Ectodermal cell (in vitro differentiated cells): ENCODE measurements at regions not wholly inside any gene's neighbourhood (a gene's known extent, or its start where the extent isn't known, plus 50 kb on each side); places are given as distances from the start of the nearest gene placed in this dataset.

Experiments used
- H3K27ac ChIP-seq: 2 replicates; pipeline ENCODE4 v1.7.0; 2013; ENCODE audit warnings: mild to moderate bottlenecking, low read depth, low read length; ENCODE audit not compliant: insufficient read depth, poor library complexity, severe bottlenecking
- H3K27me3 ChIP-seq: 2 replicates; pipeline ENCODE4 v1.7.0; 2013; ENCODE audit warnings: mild to moderate bottlenecking, low read length; ENCODE audit not compliant: insufficient read depth, control insufficient read depth, poor library complexity, severe bottlenecking
- H3K36me3 ChIP-seq: one replicate; pipeline ENCODE4 v1.7.0; 2013; ENCODE audit warnings: low read length; ENCODE audit not compliant: control insufficient read depth, insufficient read depth
- H3K4me1 ChIP-seq: one replicate; pipeline ENCODE4 v1.7.0; 2013; ENCODE audit warnings: low read length; ENCODE audit not compliant: control insufficient read depth, insufficient read depth
- H3K4me3 ChIP-seq: 2 replicates; pipeline ENCODE4 v1.7.0; 2013; ENCODE audit warnings: low read depth, low read length, control low read depth; ENCODE audit not compliant: insufficient read depth
- H3K9me3 ChIP-seq: 2 replicates; pipeline ENCODE4 v1.7.0; 2013; ENCODE audit warnings: mild to moderate bottlenecking, low read length, moderate library complexity; ENCODE audit not compliant: control insufficient read depth
- whole genome bisulfite sequencing, 2 experiments: methylation state at CpG; one replicate each; pipeline ENCODE4 v1.1.7; 2013; ENCODE audit warnings: missing lambda C conversion rate in 2 of 2; 5-methylcytosine and 5-hydroxymethylcytosine counted together

DNA sequence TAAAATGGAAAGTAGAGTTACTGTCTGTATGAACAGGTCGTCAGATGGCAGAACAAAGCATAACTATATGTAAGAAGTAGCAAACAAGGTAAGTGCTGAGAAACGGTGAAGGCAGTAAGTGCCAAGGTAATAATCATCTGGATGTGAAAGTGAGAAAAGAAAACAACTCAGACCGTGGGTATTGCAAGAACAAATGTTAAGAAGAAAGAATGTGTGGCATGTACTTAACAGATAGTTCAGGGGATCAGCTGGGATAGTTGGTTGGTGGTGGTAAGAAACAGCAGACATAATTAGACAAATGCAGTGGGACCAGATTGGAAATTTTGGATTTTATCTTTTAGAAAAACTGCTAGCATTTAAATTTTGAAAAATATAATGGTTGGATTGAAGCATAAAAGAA, 375.8 kb upstream of the NXPH2 start:
- Histone ChIP-seq H3K9me3 (no peaks in the 10 kb centered on the region), H3K27ac (no peak overlapping the region), H3K4me3 (no peak overlapping the region), H3K27me3 (no peaks in the 10 kb centered on the region), H3K36me3 (no peaks in the 10 kb centered on the region), H3K4me1 (peaks cover 8% of the 10 kb centered on the region)
- 61 to 64% methylated on average over 3 of the region's 3 CpGs for WGBS, 2 experiments

GRCh38 chr2:139142252-139142880, 362.2 kb upstream of the NXPH2 start:
- no peaks in the 10 kb centered on the region for H3K4me1 ChIP-seq
- H3K9me3 ChIP-seq = no peaks in the 10 kb centered on the region
- no peak overlapping the region for H3K4me3 ChIP-seq
- 55 to 62% methylated on average over 2 of the region's 2 CpGs for WGBS, 2 experiments
- no peaks in the 10 kb centered on the region for H3K36me3 ChIP-seq
- no peak overlapping the region for H3K27ac ChIP-seq
- no peaks in the 10 kb centered on the region for H3K27me3 ChIP-seq

DNA sequence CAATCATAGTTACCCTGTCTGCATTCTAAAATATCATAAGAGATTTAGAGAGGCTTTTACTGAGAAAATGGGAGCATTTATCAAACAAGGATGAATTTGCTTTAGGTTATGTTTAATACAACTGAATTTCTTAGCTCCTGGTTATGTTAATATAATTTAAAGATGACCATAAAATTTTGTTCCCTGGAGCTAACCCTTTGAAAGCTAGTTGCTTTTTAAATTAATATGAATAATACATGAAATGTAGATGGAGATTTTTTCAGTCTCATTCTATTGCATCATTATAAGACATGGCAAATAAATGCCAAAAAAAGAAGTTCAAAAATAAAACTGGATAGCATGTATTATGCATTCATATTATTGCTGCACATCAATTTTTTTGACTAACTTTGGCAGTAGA, 344.1 kb upstream of the NXPH2 start:
- Histone ChIP-seq H3K27me3 (no peaks in the 10 kb centered on the region), H3K4me1 (no peaks in the 10 kb centered on the region), H3K36me3 (no peaks in the 10 kb centered on the region), H3K4me3 (no peak overlapping the region), H3K9me3 (no peaks in the 10 kb centered on the region), H3K27ac (no peak overlapping the region)

GRCh38 chr2:139123795-139124194, 343.6 kb upstream of the NXPH2 start:
- Histone ChIP-seq H3K27me3 (no peaks in the 10 kb centered on the region), H3K9me3 (no peaks in the 10 kb centered on the region), H3K4me1 (no peaks in the 10 kb centered on the region), H3K4me3 (no peak overlapping the region), H3K27ac (no peak overlapping the region), H3K36me3 (no peaks in the 10 kb centered on the region)
- 92% methylated on average over 1 of the region's 1 CpG for WGBS, 2 experiments

GRCh38 chr2:139122711-139123158, 342.5 kb upstream of the NXPH2 start:
- Histone ChIP-seq H3K36me3 (no peaks in the 10 kb centered on the region), H3K27ac (no peak overlapping the region), H3K4me1 (no peaks in the 10 kb centered on the region), H3K4me3 (no peak overlapping the region), H3K9me3 (no peaks in the 10 kb centered on the region), H3K27me3 (no peaks in the 10 kb centered on the region)
- 71 to 75% methylated on average over 7 of the region's 7 CpGs for WGBS, 2 experiments

GRCh38 chr2:139099721-139100120, 319.5 kb upstream of the NXPH2 start:
- Histone ChIP-seq H3K27me3 (no peaks in the 10 kb centered on the region), H3K4me1 (no peaks in the 10 kb centered on the region), H3K36me3 (no peaks in the 10 kb centered on the region), H3K9me3 (no peaks in the 10 kb centered on the region), H3K4me3 (no peak overlapping the region), H3K27ac (no peak overlapping the region)
- WGBS, 2 experiments = no CpG with 5 or more reads among the region's 1 CpG

GRCh38 chr2:139098961-139099360, 318.8 kb upstream of the NXPH2 start:
- H3K36me3 ChIP-seq = no peaks in the 10 kb centered on the region
- H3K4me1 ChIP-seq = no peaks in the 10 kb centered on the region
- H3K27ac ChIP-seq = no peak overlapping the region
- no peaks in the 10 kb centered on the region for H3K9me3 ChIP-seq
- H3K27me3 ChIP-seq = no peaks in the 10 kb centered on the region
- H3K4me3 ChIP-seq = no peak overlapping the region
- 82 to 98% methylated on average over 2 of the region's 2 CpGs for WGBS, 2 experiments

GRCh38 chr2:139083121-139083520, 302.9 kb upstream of the NXPH2 start:
- Histone ChIP-seq H3K27ac (no peak overlapping the region), H3K9me3 (no peaks in the 10 kb centered on the region), H3K4me3 (no peak overlapping the region), H3K27me3 (no peaks in the 10 kb centered on the region), H3K36me3 (no peaks in the 10 kb centered on the region), H3K4me1 (no peaks in the 10 kb centered on the region)

DNA sequence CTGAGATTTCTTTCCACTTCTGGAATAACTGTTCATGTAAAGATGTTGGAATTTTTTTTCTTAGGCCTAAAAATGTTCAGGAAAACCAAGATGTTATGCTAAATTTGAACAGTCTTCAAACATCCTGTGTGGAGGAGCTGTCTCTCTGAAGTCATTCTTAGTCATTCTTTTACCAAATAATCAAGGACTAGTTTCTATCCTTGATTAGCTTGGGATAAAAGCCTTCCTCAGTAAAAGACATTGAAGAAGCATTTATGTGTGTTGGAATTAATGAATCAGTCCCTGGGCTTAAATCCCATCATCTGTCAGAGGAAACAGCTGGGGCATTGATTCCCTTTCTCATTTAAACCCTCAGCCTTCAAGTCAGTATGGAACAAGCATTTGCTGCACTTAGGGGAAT, 300.1 kb upstream of the NXPH2 start:
- no peaks in the 10 kb centered on the region for H3K4me1 ChIP-seq
- no peak overlapping the region for H3K4me3 ChIP-seq
- no peak overlapping the region for H3K27ac ChIP-seq
- no peaks in the 10 kb centered on the region for H3K27me3 ChIP-seq
- no peaks in the 10 kb centered on the region for H3K36me3 ChIP-seq
- no peaks in the 10 kb centered on the region for H3K9me3 ChIP-seq

DNA sequence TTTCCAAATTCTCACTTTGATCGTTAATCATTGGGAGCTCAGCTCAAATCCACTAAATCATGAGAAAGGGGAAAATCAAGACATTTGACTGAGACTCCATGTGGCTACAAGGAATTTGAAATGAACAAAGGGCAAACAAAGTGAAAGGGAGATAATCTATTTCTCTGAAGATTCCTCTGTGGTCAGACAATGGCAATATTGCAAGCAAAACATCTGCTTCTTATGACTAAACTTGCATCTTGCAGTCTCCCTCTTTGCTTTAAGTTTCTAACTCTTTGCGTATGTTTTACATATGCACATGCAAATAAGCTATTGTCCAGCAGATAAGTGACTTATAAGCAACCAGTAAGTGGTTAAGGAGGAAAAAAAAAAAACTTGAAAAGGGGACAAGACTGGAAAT, 299.1 kb upstream of the NXPH2 start:
- WGBS, 2 experiments = 83 to 93% methylated on average over 1 to 2 of the region's 2 CpGs
- H3K36me3 ChIP-seq = no peaks in the 10 kb centered on the region

GRCh38 chr2:139078376-139078775, 298.2 kb upstream of the NXPH2 start:
- no peaks in the 10 kb centered on the region for H3K36me3 ChIP-seq
- no peak overlapping the region for H3K4me3 ChIP-seq
- WGBS, 2 experiments = 59% methylated on average over 1 of the region's 1 CpG
- H3K27me3 ChIP-seq = no peaks in the 10 kb centered on the region
- H3K4me1 ChIP-seq = no peaks in the 10 kb centered on the region
- peak overlapping the region; percentile 11 for H3K27ac ChIP-seq
- no peaks in the 10 kb centered on the region for H3K9me3 ChIP-seq

More for the DNA sequence above, 299.1 kb upstream of the NXPH2 start:
- no peak overlapping the region for H3K27ac ChIP-seq
- no peaks in the 10 kb centered on the region for H3K4me1 ChIP-seq
- H3K4me3 ChIP-seq = no peak overlapping the region
- no peaks in the 10 kb centered on the region for H3K27me3 ChIP-seq
- no peaks in the 10 kb centered on the region for H3K9me3 ChIP-seq
